Panc1 (cell line): ENCODE measurements at regions not wholly inside any gene's neighbourhood (a gene's known extent, or its start where the extent isn't known, plus 50 kb on each side); places are given as distances from the start of the nearest gene placed in this dataset.

ENCODE experiments used
- ATAC-seq: fragments of 200-7000 bp; cut with Tn5 transposase; 2 replicates; pipeline ENCODE4 v1.9.1; 2020; ENCODE audit warnings: mild to moderate bottlenecking, moderate library complexity
- BruUV-seq: library from RNA; stranded (reverse); fragments of 400-500 nt; replicated peaks from 2 replicates; lab custom pipeline; 2021; lab: Mats Ljungman, UMichigan
- CTCF ChIA-PET: fragments of 300-600 bp; sonication (Branson Sonifier 250); formaldehyde crosslinking; loops from one replicate; lab custom pipeline; 2022; ENCODE audit warnings: antibody characterized with exemption; lab: Charles Lee
- POLR2A ChIA-PET: fragments of 300-600 bp; sonication (Branson Sonifier 250); formaldehyde crosslinking; loops from one replicate; lab custom pipeline; 2022; ENCODE audit warnings: antibody characterized with exemption; lab: Charles Lee
- DNase-seq: peaks from one replicate; pipeline ENCODE4 v3.0.0-alpha.2; 2010; ENCODE audit warnings: low read depth, low spot score
- H3K27ac ChIP-seq: 2 replicates; pipeline ENCODE4 v1.5.1; 2011; ENCODE audit warnings: mild to moderate bottlenecking, low read length, inconsistent platforms
- H3K27me3 ChIP-seq: fragments of 200-500 bp; sonication (Bioruptor generic); 2 replicates; pipeline ENCODE4 v1.6.0; 2014; ENCODE audit warnings: low read length, inconsistent platforms; ENCODE audit not compliant: control insufficient read depth, insufficient read depth
- H3K36me3 ChIP-seq: fragments of 200-500 bp; sonication (Bioruptor generic); 2 replicates; pipeline ENCODE4 v1.5.1; 2014; ENCODE audit warnings: inconsistent platforms, mild to moderate bottlenecking, low read length, moderate library complexity; ENCODE audit not compliant: control insufficient read depth, insufficient read depth
- H3K4me1 ChIP-seq: 2 replicates; pipeline ENCODE4 v1.5.1; 2011; ENCODE audit warnings: inconsistent platforms, mild to moderate bottlenecking, low read length, moderate library complexity; ENCODE audit not compliant: control insufficient read depth, insufficient read depth
- H3K4me3 ChIP-seq, 2 experiments: 2 replicates each; pipeline ENCODE4 v1.5.1; 2011 to 2012; ENCODE audit warnings: low read depth in 2 of 2, low read length in 2 of 2, mild to moderate bottlenecking in 2 of 2, inconsistent platforms in 1 of 2, moderate library complexity in 1 of 2
- H3K9me3 ChIP-seq: fragments of 200-500 bp; sonication (Bioruptor generic); 2 replicates; pipeline ENCODE4 v1.5.1; 2014; ENCODE audit warnings: low read depth, mild to moderate bottlenecking, inconsistent platforms, low read length, moderate library complexity; ENCODE audit not compliant: control insufficient read depth, insufficient read depth
- POLR2AphosphoS5 ChIP-seq: IDR thresholded peaks from 2 replicates; pipeline ENCODE4 v1.6.1; 2012; ENCODE audit warnings: mild to moderate bottlenecking, low read depth, low read length, moderate library complexity
- REST ChIP-seq, 2 experiments: IDR thresholded peaks; 2 replicates each; pipeline ENCODE4 v1.6.1; 2011 to 2012; ENCODE audit warnings: low read depth in 2 of 2, control low read depth in 1 of 2, low read length in 1 of 2, mild to moderate bottlenecking in 1 of 2, moderate library complexity in 1 of 2; ENCODE audit not compliant: insufficient read depth in 1 of 2
- SIN3A ChIP-seq: IDR thresholded peaks from 2 replicates; pipeline ENCODE4 v1.6.1; 2012; ENCODE audit warnings: low read depth, mild to moderate bottlenecking, low read length, moderate library complexity, borderline replicate concordance; ENCODE audit not compliant: insufficient read depth
- TCF7L2 ChIP-seq: IDR thresholded peaks from 2 replicates; pipeline ENCODE4 v1.6.1; 2011; ENCODE audit warnings: mild to moderate bottlenecking, low read depth, low read length, inconsistent platforms
- in situ Hi-C: cut with HindIII; loops from 2 replicates; pipeline ENCODE4 v1.10.0; 2016; ENCODE audit warnings: low sequenced_read_pairs, low pct_unique_long_range_greater_than_20kb
- intact Hi-C: fragments of 100-400 bp; cut with micrococcal nuclease; formaldehyde crosslinking; loops from one replicate; pipeline ENCODE4 v1.10.0; 2022; ENCODE audit not compliant: unreplicated experiment
- TF ChIP-seq, protein P1 (sequence below): fragments of 450-650 bp; IDR thresholded peaks from 2 replicates; pipeline ENCODE4 v1.5.1; 2017; ENCODE audit warnings: mild to moderate bottlenecking

DNA sequence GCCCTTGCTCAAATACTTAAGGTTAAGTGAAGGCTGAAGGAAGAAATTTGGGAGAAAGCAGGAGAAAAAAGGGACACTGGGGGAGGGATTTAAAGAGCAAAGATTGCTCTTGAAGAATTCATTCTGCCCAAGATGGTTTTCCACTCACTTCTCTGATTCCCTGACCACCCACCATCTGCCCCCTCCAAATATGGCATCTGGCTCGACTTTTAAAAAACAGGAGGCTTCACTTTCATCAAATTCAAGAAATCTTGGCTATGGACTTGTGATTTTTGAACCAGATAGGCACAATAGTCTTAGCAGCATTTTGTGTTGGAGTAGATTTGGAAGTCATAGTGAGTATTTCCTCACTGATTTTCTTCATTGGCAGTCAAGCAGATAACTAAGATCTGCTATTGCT, 574.4 kb upstream of the SUCLG2 start:
- ChIA-PET CTCF (no interaction called here), POLR2A (no interaction called here)
- H3K36me3 ChIP-seq: no peaks in the 10 kb centered on the region
- no peaks in the 10 kb centered on the region for H3K9me3 ChIP-seq
- TF ChIP-seq POLR2AphosphoS5 (no peak), SIN3A (no peak), REST (IDR thresholded peaks at IDR 0.05; ENCODE audit: insufficient read depth in 1 of 2, low read depth in 2 of 2, low read length in 1 of 2) (no peak), TCF7L2 (no peak)
- TF ChIP-seq, protein P1, sequence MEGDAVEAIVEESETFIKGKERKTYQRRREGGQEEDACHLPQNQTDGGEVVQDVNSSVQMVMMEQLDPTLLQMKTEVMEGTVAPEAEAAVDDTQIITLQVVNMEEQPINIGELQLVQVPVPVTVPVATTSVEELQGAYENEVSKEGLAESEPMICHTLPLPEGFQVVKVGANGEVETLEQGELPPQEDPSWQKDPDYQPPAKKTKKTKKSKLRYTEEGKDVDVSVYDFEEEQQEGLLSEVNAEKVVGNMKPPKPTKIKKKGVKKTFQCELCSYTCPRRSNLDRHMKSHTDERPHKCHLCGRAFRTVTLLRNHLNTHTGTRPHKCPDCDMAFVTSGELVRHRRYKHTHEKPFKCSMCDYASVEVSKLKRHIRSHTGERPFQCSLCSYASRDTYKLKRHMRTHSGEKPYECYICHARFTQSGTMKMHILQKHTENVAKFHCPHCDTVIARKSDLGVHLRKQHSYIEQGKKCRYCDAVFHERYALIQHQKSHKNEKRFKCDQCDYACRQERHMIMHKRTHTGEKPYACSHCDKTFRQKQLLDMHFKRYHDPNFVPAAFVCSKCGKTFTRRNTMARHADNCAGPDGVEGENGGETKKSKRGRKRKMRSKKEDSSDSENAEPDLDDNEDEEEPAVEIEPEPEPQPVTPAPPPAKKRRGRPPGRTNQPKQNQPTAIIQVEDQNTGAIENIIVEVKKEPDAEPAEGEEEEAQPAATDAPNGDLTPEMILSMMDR: no peak
- no peaks in the 10 kb centered on the region for H3K4me1 ChIP-seq
- ATAC-seq (no peak), DNase-seq (no peak)
- no peaks in the 10 kb centered on the region for H3K27me3 ChIP-seq
- BruUV-seq: no TSS peak
- no peak overlapping the region for H3K4me3 ChIP-seq
- no peak overlapping the region for H3K27ac ChIP-seq
- intact Hi-C loops: no loop called here
- in situ Hi-C loops: no loop called here

GRCh38 chr3:68220832-68221231, 566.4 kb upstream of the SUCLG2 start:
- in situ Hi-C loops: no loop called here
- DNase-seq: no peak
- no peaks in the 10 kb centered on the region for H3K4me1 ChIP-seq
- H3K4me3 ChIP-seq: no peak overlapping the region
- no peak overlapping the region for H3K27ac ChIP-seq
- H3K9me3 ChIP-seq: no peaks in the 10 kb centered on the region
- no peaks in the 10 kb centered on the region for H3K27me3 ChIP-seq
- ATAC-seq: no peak
- no peaks in the 10 kb centered on the region for H3K36me3 ChIP-seq
- CTCF ChIA-PET: no interaction called here
- POLR2A ChIA-PET: no interaction called here
- no TSS peak for BruUV-seq
- intact Hi-C loops: no loop called here
- TF ChIP-seq, protein P1: no peak
- no peak for TF ChIP-seq POLR2AphosphoS5
- no peak for TF ChIP-seq TCF7L2
- no peak for TF ChIP-seq SIN3A
- no peak for TF ChIP-seq REST (IDR thresholded peaks at IDR 0.05; ENCODE audit: insufficient read depth in 1 of 2, low read depth in 2 of 2, low read length in 1 of 2)
